HG03045 (cell line): ENCODE measurements at regions not wholly inside any gene's neighbourhood (a gene's known extent, or its start where the extent isn't known, plus 50 kb on each side); places are given as distances from the start of the nearest gene placed in this dataset.
"Not testable (repeated sequence)": the region's sequence is repeated elsewhere in the genome, so short reads cannot be mapped to it uniquely, and the experiment has no call there.

Experiments used
- ATAC-seq: cut with Tn5 transposase; IDR thresholded peaks from one replicate; pipeline ENCODE4 v1.9.1; 2021; ENCODE audit warnings: mild to moderate bottlenecking, moderate library complexity; ENCODE audit not compliant: unreplicated experiment

DNA sequence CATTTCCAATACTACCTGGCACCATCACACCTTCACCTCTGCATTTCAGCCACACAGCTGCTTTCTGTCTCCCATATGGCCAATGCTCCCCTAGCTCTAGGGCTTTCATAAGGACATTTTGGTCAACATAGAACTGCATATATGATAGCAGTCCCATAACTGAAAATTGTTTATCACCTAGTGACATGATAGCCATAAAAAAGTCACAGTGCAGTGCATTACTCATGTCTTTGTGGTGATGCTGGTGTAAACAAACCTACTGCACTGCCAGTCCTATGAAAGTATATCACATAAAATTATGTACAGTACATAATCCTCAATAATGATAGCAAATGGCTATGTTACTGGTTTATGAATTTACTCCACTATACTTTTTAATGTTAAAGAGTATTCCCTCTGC is 221.0 kb downstream of the NAF1 start:
- no peak for ATAC-seq

DNA sequence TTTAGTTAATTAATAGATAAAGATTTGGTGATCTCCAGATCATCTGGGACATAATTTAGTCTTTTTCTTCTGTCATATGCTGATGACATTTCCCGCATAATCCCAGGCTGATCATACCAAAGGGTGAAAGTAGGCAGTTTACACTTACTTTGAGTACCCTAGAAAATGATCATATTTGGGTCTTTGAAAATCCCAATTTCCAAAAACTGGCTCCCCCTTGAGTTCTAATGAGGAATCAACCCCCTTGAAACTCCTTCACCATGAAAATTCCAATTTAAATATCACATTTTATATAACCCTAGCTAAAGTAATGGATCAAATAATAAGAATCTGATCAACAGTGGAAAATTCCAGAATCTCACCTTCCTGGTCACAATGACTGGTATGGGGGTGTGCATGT is 223.4 kb downstream of the NAF1 start:
- no peak for ATAC-seq

DNA sequence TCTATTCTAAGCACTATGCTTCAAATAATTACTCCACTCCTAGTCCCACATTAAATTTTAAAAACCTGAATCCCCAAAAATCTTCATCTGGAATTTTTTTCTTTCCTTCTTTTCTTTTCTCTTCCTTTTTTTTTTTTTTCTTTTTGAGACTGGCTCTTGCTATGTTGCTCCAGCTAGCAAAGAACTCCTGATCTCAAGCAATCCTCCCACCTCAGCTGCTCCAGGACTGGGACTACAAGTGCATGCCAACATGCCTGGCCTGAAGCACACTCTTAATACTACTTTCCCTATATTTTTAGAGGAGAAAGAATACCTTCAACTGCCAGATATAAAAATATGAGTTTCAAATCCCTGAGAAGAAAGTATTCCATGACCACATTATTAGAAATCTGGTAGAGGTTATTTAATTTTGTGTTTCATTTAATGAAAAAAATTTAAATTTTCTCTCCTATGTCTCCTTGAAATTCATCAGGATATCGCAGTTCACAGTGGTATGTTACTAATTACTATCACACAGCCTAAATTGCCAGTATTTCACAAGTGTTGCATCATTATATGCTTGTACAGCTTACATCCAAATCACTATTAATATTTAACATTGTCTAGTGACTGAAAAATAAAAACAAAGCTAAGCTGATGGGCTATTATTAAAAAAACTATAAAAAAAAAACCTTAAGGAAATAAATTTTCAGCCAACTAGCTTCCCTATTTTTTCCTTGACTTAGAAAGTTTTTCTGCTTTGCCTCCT is 227.8 kb downstream of the NAF1 start:
- no peak for ATAC-seq

DNA sequence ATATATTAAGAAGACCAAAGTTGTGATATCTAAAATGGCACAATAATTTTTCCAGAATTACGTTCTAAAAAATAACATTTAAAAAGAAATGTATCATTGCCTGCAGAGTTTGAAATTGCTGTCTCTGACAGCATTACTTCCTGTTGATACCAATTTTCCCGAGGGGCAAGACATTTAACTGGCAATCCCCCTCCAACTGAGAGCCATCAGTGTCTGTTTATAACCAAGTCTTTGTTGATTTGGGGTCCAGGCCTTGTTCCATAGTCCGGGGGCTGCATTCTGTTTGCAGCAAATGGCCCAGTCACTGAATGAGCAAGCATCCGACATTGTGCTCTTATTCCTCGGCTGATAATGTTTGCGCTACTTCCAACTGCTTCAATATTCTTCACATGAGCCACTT is 231.5 kb downstream of the NAF1 start:
- ATAC-seq: no peak

DNA sequence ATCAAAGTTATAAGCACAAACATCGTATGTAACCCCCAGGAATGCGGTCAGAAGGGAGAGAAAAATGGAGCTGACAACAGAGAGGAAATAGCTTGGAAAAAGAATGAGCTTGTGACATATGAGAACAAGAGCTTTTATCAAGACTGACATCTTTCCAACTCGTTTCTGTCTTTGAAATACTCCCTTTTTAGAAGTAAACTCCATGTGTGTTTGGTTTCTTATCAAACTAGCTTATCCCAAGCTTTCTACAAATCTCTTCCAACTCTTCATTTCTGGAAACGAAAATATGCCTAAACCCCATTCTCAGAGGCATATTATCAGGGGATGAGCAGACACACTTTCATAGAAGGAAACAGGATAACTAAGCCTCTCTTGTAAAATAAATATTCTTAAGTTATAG is 235.4 kb downstream of the NAF1 start:
- ATAC-seq: no peak

DNA sequence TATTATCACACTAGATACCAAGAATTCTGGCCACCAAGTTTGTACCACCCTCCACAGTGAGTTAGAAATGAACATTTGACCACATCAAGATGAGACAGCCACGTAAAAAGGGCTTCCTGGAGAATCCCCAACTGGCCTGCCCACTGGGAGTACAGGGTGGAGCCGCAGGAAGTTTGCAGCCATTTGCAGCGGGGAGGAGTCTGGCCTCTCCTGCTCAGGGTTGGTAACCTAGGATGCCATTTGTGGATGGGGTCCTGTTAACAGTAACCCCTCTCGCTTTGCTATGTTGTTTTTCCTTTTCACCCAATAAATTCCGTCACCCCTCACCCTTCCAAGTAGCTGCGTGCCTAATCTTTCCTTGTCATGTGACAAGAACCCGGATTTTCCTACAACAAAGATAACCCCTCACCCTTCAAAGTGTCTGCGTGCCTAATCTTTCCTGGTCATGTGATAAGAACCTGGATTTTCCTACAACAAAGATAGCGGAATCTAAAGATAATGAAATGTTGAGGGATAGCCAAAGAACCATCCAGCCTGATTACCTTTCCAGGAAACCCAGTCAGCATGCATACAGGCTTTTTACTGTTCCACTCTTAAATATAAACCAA is 245.4 kb downstream of the NAF1 start:
- no peak for ATAC-seq

DNA sequence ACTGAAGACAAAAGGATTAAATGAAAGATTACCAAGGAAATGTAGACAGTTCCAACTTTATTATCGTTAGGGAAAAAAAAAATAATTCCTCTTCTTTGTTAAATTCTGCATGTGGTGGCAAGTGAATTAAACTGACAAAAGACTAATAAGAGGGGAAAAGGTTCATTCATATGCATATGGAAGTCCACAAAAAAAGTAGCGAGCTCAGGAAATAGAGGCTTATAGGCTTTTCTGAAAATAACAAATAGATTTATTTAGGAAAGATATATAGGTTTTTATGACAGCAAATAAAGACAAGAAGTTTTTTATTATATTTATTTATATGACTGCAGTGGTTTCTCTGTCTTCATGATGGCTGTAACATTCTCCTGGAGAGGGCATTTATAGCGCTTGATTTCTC is 246.0 kb downstream of the NAF1 start:
- ATAC-seq: no peak

DNA sequence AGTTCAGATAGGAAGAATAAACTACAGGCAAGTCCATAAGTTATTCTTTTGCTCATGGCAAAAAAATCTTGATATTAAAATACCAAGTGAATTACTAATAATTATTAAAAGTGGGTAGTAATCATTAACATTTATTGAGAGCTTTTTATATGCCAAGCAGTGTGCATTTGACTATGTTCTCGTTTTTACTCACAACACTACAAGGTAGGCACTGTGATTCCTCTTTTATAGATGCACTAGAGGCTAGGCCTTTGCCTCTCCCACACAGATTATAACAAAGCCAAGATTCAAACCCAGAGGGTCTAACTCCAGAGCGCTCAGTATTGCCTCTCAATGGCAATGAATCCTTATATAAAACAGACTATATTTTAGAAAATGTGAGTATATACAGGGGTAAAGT is 254.2 kb downstream of the NAF1 start:
- ATAC-seq: no peak

DNA sequence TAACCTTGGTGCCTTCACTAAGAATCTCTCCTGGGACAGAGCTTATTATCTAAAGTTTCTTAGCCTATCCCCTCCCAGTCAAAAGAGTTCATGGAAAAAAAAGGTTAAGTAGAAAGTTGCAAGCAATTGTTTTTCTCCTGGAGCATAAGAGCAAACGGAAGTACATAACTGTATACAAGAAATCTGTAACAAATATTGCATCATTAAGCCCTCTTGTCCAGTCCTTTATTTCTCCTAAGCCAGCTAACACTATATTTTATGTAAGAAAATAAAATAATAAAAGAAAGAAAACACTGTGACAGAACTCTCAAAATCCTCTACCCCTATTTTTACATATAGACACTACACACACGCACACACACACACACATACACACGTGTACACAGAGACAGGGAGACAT is 255.3 kb downstream of the NAF1 start:
- no peak for ATAC-seq

DNA sequence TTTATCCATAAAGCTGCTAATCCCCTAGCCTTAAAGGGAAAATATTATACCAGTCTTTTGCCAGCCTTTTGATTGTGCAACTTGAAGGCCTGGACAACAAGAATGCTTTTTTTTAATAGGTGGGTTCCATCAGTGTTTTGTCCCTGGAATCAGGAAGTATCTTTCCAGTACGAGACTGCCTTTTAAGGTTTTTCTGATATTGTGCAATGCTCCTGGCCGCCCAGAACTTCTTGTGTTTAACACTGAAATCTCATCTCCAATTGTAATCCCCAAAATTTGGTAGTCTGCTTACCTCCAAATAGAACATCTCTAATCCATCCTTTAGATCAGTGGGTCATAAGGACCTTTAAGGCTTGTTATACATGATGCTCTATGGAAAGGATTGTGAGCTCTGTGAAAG is 256.7 kb downstream of the NAF1 start:
- ATAC-seq: no peak

DNA sequence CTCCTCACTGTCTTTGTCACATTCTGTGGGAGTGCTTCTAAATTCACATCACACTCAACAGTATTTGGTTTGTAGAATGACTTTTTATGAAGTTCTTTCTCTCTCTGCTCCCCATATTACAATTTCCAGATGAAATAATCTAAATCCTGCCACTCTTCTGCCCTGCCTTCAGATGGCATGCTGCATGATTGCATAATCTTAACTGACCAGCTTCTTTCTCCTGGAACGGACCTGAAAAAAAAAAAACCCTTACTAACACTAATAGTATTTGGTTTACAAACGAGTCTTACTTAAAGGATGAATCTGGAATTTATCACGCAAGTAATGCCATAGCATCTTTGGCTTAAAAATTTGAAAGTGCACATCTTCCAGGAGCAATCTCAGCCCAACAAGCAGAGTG is 272.3 kb downstream of the NAF1 start:
- ATAC-seq: no peak

DNA sequence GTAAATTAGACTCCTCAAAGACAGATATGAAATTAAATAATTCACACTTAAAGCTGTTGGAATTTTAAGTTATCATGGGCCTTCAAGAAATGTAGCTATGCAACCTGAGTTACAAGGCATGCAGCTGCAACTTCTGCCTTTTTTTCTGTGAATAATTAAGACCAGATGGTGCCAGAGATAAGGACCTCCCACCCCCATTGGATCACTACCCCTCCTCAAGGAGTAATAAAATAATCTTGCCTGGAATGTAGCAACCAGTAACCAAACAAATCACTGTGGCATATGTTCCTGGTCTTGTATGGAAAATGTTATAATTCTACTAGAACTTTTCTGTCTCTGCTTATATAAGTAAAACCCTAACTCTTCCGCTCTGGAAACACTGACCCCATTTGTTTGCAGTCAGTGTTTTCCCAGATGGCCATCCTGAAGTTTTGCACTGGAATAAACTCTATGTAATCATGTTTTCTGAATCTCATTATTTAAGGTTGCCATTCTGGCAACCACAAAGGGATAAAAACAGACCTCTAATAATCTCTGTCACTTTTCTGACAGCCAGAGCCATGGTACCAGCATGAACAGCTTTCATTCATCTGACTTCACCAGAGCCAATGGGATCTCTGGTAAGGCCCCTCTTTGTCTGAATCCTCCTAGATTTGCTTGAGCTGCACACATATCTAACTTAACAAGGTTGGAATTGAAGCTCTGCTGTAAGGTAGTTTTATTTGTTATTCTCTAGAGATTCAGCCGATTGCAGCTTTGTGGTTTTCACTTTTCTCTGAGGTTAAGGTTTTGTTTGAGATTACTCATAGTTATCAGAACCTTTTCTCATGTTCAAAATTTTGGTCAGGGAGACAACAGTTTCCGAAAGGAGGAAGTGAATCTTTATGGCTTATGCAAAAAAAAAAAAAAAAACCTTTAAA is 274.6 kb downstream of the NAF1 start:
- peak; percentile 98 for ATAC-seq

DNA sequence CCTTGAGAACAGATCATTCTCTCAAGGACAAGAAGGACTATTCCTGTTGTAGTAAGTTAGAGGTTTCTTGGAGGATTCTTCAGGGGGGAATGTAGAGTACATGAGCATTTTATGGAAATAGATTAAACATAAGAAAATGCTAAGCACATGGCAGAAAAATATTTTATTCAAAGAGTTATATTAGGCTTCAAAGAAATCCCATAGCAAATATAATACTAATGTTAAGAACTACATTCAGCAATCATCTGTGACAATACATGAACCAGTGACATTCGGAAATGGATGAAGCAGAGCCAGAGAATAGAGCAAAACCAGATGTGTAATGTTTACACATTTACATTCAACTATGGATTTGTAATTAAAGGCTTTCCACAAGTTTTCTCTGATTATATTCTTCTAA is 288.6 kb downstream of the NAF1 start:
- ATAC-seq: no peak

DNA sequence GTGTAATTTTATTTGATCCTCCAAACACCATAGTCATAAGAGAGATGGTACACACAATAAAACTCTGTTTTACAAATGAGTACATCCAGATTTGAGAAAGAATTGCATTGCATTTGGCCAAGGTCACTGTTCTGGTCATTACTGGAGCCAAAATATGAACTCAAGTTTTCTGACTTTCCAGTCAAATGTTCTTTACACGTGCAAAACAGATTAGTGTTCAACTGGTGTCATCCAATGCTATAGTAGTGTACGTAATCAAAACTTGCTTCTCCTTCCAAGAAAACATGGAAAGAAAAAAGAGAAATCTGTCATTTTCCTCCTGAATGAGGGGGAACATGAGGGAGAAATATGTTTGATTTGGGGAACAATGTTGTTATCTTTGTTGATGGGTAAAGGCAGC is 291.9 kb downstream of the NAF1 start:
- ATAC-seq: no peak

DNA sequence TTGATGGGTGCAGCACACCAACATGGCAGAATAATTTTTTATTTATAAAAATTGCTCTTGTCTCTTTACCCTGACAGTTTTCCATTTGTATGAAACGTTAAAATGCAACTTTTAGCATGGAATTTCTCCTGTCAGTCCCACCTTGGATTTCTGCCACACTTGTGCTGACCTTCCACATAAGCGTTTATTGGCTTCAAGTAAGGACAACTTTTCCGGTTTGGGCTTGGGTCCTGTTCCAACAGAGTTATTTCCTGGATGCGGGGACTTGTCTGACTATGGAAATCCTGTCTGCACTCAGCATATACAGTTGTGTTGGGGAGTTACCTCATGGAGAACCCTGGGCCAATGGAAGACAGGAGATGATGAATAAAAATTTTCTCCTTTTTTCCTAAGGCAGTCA is 294.7 kb downstream of the NAF1 start:
- ATAC-seq: no peak

DNA sequence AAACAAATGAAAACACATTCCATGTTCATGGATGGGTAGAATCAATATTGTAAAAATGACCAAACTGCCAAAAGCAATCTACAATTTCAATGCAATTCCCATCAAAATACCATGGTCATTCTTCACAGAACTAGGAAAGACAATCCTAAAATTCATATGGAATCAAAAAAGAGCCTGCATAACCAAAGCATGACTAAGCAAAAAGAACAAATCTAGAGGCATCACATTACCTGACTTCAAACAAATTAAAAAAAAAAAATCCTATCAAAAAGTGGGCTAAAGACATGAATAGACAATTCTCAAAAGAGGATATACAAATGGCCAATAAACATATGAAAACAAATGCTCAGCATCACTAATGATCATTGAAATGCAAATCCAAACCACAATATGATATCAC is 297.5 kb downstream of the NAF1 start:
- no peak for ATAC-seq

DNA sequence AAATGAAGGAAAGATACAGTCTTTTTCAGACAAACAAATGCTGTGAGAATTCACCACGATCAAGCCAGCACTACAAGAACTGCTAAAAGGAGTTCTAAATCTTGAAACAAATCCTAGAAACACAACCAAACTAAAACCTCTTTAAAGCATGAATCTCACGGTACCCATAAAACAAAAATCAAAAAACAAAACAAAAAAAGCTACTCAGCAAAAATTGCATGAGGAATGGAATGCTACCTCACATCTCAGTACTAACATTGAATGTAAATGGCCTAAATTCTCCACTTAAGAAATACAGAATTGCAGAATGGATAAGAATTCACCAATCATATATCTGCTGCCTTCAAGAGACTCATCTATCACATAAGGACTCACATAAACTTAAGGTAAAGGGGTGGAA is 300.1 kb downstream of the NAF1 start:
- ATAC-seq: no peak

DNA sequence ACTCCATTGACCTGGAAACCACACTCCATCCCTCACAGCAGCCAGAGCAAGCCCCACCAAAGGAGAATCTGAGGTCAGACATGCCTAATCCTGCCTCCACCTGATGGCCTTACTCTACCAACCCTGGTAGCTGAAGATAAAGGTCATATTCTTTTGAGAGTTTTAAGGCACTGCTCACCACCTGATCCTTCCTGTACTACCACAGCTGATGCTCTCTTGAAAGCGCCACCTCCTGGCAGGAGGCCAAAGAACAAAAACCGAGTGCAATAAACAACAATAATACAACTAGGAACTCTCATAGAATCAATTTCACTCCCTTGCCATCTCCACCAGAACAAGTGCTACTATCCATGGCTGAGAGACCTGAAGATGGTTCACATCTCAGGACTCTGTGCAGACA is 301.6 kb downstream of the NAF1 start:
- ATAC-seq: no peak

DNA sequence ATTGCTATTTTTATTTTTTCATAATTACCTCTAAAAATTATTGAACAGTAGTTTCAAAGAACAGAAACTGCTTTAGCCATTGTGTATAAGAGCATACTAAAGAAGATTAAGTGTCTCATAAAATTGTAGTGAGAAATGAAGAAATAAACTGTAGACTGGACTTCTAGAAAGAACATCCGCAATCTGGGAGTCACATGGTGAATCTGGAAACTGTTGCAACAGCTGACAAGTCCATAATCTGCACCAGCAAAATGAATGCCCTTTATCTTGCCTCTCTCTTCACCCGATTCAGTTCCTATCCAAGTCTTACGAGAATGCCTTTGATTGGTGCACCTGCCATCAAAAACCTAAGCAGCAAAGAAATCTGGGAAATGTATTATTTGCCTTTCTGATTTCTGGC is 312.9 kb downstream of the NAF1 start:
- no peak for ATAC-seq

DNA sequence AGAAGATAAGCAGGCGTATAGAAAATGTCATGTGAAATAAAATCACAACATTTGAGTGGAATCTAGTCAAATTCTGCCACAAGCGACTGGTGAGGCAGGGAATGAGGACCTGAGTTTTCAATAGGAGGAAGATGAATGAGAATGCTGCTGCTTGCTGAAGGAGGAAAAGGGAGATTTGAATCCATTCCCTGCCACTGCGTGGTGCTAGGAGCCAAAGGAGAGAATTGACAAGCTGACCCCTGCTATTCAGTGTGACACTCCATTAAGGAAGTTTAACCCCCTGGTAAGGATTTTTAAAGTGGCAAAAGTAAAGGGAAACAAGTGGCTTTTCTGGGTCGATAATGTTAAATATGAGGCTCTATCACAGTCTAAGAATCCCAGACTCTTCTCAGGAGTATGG is 314.0 kb downstream of the NAF1 start:
- no peak for ATAC-seq

DNA sequence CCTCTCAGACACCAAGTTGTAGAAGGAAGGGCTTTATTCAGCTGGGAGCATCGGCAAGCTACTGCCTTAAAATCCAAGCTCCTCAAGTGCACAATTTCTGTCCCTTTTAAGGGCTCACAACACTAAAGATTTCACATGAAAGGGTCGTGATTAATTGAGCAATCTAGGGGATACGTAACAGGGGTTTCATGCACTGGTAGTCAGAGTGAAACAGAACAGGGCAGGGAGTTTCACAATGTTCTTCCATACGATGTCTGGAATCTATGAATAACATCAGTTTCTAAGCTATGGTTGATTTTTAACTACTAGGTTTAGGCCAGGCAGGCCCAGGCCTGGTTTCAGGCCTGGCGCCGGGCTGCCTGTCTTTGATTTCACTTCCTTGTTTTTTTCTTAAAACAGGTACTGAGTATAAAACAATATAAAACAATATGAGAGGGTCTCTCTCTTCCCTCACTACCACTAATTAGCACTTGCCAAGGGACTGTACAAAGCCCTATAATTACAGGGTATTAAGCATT is 315.4 kb downstream of the NAF1 start:
- ATAC-seq: not testable (repeated sequence)

DNA sequence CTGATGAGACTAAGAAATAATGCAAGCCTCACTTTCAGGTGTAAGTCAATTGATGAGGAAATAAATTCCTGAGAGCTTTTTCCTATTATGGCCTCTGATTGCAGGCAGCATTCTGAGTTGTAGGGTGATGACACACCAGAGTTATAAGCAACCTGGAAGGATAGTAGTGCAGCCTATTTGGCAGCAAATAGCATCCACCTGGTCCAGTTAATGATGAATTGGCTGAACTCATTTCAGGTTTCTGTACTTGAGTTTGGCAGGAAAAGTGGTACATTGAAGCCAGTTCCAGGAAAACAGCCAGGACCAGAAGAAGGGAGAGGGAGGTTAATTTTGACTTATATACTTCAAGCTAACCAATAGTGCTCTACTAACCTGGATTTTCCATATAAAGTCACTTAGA is 316.8 kb downstream of the NAF1 start:
- no peak for ATAC-seq
